ENCODE measurements at regions not wholly inside any gene's neighbourhood (a gene's known extent, or its start where the extent isn't known, plus 50 kb on each side); places are given as distances from the start of the nearest gene placed in this dataset.

DNA sequence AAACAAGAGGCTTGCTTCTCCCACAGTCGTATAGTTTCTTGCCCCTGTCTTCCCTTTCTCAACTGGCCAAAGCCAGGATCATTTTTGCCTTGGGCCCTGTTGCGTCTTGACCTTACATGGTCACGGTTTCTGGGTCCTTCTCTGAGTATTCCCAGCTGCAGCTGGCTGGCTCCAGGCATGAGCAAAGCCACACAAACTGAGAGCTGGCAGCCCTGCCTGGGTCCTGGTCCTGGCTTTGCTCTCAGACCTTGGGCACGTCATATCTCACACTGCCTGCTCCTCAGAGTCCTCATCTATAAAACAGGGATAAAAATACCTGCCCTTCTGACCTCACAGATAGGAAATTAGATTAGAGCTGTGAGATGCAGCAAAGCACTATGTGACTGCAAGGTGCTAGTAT, 277.6 kb downstream of the CBLN1 start:
- Histone ChIP-seq H3K9me2 (ENCODE audit: insufficient read depth) (no peaks in the 10 kb centered on the region), H3K36me3 (ENCODE audit: control insufficient read depth in 1 of 2, insufficient read depth in 2 of 2, low read length in 2 of 2) (no peaks in the 10 kb centered on the region), H2AFZ (ENCODE audit: low read depth, low read length, poor library complexity, severe bottlenecking) (no peak overlapping the region), H3K79me2 (ENCODE audit: insufficient read depth, low read length) (no peaks in the 10 kb centered on the region), H3K27me3 (ENCODE audit: insufficient read depth, low read length) (no peaks in the 10 kb centered on the region), H3K9ac (ENCODE audit: low read length) (no peak overlapping the region), H3K4me3 (replicated peaks in 1 of 2; ENCODE audit: low read depth in 1 of 2, low read length in 2 of 2) (no peak overlapping the region), H3K27ac (ENCODE audit: low read depth, low read length) (no peak overlapping the region), H4K20me1 (ENCODE audit: insufficient read depth) (no peaks in the 10 kb centered on the region), H3K9me3 (ENCODE audit: control insufficient read depth in 1 of 2, insufficient read depth in 1 of 2, low read depth in 1 of 2, low read length in 2 of 2) (no peaks in the 10 kb centered on the region), H3K4me2 (ENCODE audit: low read length) (no peak overlapping the region), H3K4me1 (ENCODE audit: control insufficient read depth in 1 of 2, insufficient read depth in 2 of 2, low read length in 2 of 2) (peaks cover 0 to 3% of the 10 kb centered on the region in 2 experiments; a peak in 1 of 4 replicates)
- TF ChIP-seq, protein P1, sequence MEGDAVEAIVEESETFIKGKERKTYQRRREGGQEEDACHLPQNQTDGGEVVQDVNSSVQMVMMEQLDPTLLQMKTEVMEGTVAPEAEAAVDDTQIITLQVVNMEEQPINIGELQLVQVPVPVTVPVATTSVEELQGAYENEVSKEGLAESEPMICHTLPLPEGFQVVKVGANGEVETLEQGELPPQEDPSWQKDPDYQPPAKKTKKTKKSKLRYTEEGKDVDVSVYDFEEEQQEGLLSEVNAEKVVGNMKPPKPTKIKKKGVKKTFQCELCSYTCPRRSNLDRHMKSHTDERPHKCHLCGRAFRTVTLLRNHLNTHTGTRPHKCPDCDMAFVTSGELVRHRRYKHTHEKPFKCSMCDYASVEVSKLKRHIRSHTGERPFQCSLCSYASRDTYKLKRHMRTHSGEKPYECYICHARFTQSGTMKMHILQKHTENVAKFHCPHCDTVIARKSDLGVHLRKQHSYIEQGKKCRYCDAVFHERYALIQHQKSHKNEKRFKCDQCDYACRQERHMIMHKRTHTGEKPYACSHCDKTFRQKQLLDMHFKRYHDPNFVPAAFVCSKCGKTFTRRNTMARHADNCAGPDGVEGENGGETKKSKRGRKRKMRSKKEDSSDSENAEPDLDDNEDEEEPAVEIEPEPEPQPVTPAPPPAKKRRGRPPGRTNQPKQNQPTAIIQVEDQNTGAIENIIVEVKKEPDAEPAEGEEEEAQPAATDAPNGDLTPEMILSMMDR (IDR thresholded peaks at IDR 0.05 in 2 of 3, conservative IDR thresholded peaks at IDR 0.05 in 1 of 3; ENCODE audit: borderline replicate concordance in 1 of 3, insufficient read depth in 1 of 3, low read depth in 2 of 3, low read length in 2 of 3): no peak
- no peak for TF ChIP-seq POLR2AphosphoS5 (IDR thresholded peaks at IDR 0.05; ENCODE audit: low read depth, low read length)
- TF ChIP-seq SIN3A (IDR thresholded peaks at IDR 0.05; ENCODE audit: low read depth): no peak
- no peak for TF ChIP-seq CEBPB (IDR thresholded peaks at IDR 0.05; ENCODE audit: low read depth)
- TF ChIP-seq, protein P2, sequence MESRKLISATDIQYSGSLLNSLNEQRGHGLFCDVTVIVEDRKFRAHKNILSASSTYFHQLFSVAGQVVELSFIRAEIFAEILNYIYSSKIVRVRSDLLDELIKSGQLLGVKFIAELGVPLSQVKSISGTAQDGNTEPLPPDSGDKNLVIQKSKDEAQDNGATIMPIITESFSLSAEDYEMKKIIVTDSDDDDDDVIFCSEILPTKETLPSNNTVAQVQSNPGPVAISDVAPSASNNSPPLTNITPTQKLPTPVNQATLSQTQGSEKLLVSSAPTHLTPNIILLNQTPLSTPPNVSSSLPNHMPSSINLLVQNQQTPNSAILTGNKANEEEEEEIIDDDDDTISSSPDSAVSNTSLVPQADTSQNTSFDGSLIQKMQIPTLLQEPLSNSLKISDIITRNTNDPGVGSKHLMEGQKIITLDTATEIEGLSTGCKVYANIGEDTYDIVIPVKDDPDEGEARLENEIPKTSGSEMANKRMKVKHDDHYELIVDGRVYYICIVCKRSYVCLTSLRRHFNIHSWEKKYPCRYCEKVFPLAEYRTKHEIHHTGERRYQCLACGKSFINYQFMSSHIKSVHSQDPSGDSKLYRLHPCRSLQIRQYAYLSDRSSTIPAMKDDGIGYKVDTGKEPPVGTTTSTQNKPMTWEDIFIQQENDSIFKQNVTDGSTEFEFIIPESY (IDR thresholded peaks at IDR 0.05; ENCODE audit: extremely low read depth, insufficient replicate concordance, low read length): no peak
- no peak for TF ChIP-seq ZNF274 (IDR thresholded peaks at IDR 0.05; ENCODE audit: low read depth, low read length)
- TF ChIP-seq CBX3 (IDR thresholded peaks at IDR 0.05; ENCODE audit: low read depth): no peak
- TF ChIP-seq RAD21 (IDR thresholded peaks at IDR 0.05; ENCODE audit: low read depth): no peak
- no peak for TF ChIP-seq SP1 (IDR thresholded peaks at IDR 0.05; ENCODE audit: low read depth)
- TF ChIP-seq TCF7L2 (IDR thresholded peaks at IDR 0.05; ENCODE audit: borderline replicate concordance, extremely low read depth, insufficient read depth, insufficient read length): no peak
- TF ChIP-seq SRF (IDR thresholded peaks at IDR 0.05; ENCODE audit: low read depth): no peak
- TF ChIP-seq, protein P3, sequence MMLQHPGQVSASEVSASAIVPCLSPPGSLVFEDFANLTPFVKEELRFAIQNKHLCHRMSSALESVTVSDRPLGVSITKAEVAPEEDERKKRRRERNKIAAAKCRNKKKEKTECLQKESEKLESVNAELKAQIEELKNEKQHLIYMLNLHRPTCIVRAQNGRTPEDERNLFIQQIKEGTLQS (IDR thresholded peaks at IDR 0.05): no peak
- no peak for TF ChIP-seq POLR2A (IDR thresholded peaks at IDR 0.05; ENCODE audit: borderline replicate concordance, extremely low read depth, insufficient read depth, insufficient read length)
- TF ChIP-seq ELF1 (IDR thresholded peaks at IDR 0.05; ENCODE audit: borderline replicate concordance, low read depth): no peak
- TF ChIP-seq, protein P4, sequence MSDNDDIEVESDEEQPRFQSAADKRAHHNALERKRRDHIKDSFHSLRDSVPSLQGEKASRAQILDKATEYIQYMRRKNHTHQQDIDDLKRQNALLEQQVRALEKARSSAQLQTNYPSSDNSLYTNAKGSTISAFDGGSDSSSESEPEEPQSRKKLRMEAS (IDR thresholded peaks at IDR 0.05): no peak
- TF ChIP-seq EZH2 (IDR thresholded peaks at IDR 0.05): no peak
- TF ChIP-seq, protein P5, sequence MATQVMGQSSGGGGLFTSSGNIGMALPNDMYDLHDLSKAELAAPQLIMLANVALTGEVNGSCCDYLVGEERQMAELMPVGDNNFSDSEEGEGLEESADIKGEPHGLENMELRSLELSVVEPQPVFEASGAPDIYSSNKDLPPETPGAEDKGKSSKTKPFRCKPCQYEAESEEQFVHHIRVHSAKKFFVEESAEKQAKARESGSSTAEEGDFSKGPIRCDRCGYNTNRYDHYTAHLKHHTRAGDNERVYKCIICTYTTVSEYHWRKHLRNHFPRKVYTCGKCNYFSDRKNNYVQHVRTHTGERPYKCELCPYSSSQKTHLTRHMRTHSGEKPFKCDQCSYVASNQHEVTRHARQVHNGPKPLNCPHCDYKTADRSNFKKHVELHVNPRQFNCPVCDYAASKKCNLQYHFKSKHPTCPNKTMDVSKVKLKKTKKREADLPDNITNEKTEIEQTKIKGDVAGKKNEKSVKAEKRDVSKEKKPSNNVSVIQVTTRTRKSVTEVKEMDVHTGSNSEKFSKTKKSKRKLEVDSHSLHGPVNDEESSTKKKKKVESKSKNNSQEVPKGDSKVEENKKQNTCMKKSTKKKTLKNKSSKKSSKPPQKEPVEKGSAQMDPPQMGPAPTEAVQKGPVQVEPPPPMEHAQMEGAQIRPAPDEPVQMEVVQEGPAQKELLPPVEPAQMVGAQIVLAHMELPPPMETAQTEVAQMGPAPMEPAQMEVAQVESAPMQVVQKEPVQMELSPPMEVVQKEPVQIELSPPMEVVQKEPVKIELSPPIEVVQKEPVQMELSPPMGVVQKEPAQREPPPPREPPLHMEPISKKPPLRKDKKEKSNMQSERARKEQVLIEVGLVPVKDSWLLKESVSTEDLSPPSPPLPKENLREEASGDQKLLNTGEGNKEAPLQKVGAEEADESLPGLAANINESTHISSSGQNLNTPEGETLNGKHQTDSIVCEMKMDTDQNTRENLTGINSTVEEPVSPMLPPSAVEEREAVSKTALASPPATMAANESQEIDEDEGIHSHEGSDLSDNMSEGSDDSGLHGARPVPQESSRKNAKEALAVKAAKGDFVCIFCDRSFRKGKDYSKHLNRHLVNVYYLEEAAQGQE (IDR thresholded peaks at IDR 0.05; ENCODE audit: low read depth): no peak
- TF ChIP-seq JUND (IDR thresholded peaks at IDR 0.05): no peak
- intact Hi-C loops (cut with micrococcal nuclease): no loop called here
- no peak for DNase-seq (ENCODE audit: low read depth, low spot score)
- ChIA-PET POLR2A (no interaction called here), RAD21 (ENCODE audit: low non-redundant PET in 1 of 2, low total read pairs in 2 of 2, uncharacterized antibody in 2 of 2, unreplicated experiment in 2 of 2) (no interaction called here), CTCF (no interaction called here)
- no TSS peak for BruUV-seq (replicated peaks)
- no peak for ATAC-seq
